ENCODE measurements at regions not wholly inside any gene's neighbourhood (a gene's known extent, or its start where the extent isn't known, plus 50 kb on each side); places are given as distances from the start of the nearest gene placed in this dataset.

DNA sequence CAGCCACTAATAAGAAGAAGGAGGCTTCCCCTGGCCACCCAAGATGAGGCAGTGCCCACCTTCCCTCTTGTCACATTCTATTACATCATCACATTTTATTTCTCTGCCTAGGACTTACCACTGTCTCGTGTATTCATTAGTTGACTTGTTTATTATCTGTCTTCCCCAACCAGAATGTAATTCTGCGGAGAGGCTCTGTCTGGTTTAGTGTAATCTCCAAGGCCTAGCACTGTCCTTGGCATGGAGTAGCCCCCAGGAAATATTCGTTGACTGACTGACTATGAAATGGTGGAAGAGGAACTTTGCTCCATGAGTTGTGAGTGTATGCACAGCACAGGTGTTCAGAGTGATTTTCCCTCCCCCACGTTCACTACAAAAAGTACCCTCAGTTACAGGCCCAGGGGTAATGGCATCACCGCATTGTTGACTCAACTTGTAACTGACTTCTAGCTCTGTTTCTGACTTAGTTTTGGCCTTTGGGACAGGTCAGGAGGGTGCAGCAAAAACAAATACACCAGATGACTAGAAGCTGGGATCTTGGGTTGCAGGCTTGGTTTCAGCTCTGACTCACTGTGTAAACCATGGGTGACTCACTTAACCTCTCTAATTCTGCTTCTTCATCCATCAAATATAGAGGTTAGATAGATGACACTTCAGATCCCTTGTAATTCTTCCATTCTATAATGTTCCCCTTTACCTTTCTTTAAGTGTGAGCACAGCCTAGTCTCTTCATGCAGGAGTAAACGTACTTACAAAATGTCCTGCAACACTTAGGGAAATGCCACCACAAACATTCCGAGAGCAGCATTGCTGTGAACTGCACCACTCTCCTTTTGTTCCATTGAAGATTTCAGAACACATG, 229.7 kb downstream of the KCNRG start:
- TF ChIP-seq, protein P1, sequence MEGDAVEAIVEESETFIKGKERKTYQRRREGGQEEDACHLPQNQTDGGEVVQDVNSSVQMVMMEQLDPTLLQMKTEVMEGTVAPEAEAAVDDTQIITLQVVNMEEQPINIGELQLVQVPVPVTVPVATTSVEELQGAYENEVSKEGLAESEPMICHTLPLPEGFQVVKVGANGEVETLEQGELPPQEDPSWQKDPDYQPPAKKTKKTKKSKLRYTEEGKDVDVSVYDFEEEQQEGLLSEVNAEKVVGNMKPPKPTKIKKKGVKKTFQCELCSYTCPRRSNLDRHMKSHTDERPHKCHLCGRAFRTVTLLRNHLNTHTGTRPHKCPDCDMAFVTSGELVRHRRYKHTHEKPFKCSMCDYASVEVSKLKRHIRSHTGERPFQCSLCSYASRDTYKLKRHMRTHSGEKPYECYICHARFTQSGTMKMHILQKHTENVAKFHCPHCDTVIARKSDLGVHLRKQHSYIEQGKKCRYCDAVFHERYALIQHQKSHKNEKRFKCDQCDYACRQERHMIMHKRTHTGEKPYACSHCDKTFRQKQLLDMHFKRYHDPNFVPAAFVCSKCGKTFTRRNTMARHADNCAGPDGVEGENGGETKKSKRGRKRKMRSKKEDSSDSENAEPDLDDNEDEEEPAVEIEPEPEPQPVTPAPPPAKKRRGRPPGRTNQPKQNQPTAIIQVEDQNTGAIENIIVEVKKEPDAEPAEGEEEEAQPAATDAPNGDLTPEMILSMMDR (IDR thresholded peaks at IDR 0.05; ENCODE audit: insufficient read depth, low read length, poor library complexity, severe bottlenecking), result no peak
- TF ChIP-seq EZH2phosphoT487 (conservative IDR thresholded peaks at IDR 0.05; ENCODE audit: low read length), result no peak

Data from SU-DHL-6 (cell line).